Esophagus squamous epithelium (tissue), 4 donors: ENCODE measurements at regions not wholly inside any gene's neighbourhood (a gene's known extent, or its start where the extent isn't known, plus 50 kb on each side); places are given as distances from the start of the nearest gene placed in this dataset.

Source experiments
- POLR2A ChIP-seq, 4 donors: fragments of 450-650 bp; IDR thresholded peaks; one replicate each; pipeline ENCODE4 v1.6.1; 2017; ENCODE audit warnings: antibody characterized with exemption in 4 of 4, mild to moderate bottlenecking in 4 of 4, moderate library complexity in 3 of 4
- TF ChIP-seq, protein P1 (sequence below), 6 experiments: fragments of 450-650 bp in 4 of 6; fragments of 200-600 bp in 2 of 6; sonication (generic) in 2 of 6; IDR thresholded peaks; one replicate each; pipeline ENCODE4 v1.5.1; 2016 to 2019; ENCODE audit warnings: antibody characterized with exemption in 6 of 6, mild to moderate bottlenecking in 4 of 6, moderate library complexity in 4 of 6

DNA sequence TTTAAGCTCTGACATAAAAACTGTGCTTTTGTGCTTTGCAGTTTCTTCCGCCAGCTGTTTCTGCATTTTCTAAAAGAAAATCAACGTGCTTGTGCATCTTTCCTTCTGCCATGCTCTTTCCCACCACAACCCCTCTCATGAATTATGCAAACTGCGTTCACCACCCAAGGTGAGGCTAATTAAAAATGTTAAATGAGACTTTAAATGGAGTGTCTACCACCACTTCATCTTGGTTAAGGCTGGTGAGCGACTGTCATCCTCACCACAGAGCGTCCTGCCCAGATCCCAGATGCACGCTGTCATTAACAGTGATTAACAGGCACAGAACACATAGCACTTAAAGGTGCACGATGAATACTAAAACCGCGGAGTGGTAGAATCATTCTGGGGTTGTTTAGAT lies 250.5 kb upstream of the RAB6C start:
- TF ChIP-seq, protein P1, sequence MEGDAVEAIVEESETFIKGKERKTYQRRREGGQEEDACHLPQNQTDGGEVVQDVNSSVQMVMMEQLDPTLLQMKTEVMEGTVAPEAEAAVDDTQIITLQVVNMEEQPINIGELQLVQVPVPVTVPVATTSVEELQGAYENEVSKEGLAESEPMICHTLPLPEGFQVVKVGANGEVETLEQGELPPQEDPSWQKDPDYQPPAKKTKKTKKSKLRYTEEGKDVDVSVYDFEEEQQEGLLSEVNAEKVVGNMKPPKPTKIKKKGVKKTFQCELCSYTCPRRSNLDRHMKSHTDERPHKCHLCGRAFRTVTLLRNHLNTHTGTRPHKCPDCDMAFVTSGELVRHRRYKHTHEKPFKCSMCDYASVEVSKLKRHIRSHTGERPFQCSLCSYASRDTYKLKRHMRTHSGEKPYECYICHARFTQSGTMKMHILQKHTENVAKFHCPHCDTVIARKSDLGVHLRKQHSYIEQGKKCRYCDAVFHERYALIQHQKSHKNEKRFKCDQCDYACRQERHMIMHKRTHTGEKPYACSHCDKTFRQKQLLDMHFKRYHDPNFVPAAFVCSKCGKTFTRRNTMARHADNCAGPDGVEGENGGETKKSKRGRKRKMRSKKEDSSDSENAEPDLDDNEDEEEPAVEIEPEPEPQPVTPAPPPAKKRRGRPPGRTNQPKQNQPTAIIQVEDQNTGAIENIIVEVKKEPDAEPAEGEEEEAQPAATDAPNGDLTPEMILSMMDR (IDR thresholded peaks at IDR 0.05): no peak
- no peak for TF ChIP-seq POLR2A (IDR thresholded peaks at IDR 0.05)
